CD4-positive, alpha-beta T cell treated with Interleukin-15 for 4 hours (primary cell): ENCODE measurements at regions not wholly inside any gene's neighbourhood (a gene's known extent, or its start where the extent isn't known, plus 50 kb on each side); places are given as distances from the start of the nearest gene placed in this dataset.

Experiments used
- DNase-seq: peaks from one replicate; pipeline ENCODE4 v3.0.0-alpha.2; 2020; ENCODE audit warnings: low spot score

GRCh38 chr5:158482125-158482524, 617.6 kb downstream of the EBF1 start:
- no peak for DNase-seq

- no peak for DNase-seq
Observed at GRCh38 chr5:158478139-158478538, 619.2 kb upstream of the CLINT1 start.

- no peak for DNase-seq
Observed at GRCh38 chr5:158477214-158477613, 618.3 kb upstream of the CLINT1 start.

- no peak for DNase-seq
Observed at GRCh38 chr5:158473016-158473635, 614.2 kb upstream of the CLINT1 start.

GRCh38 chr5:158471535-158471924, 612.6 kb upstream of the CLINT1 start:
- no peak for DNase-seq

- no peak for DNase-seq
Observed at GRCh38 chr5:158470764-158471534, 612.0 kb upstream of the CLINT1 start.

- DNase-seq = no peak
Observed at GRCh38 chr5:158468444-158468843, 609.5 kb upstream of the CLINT1 start.

GRCh38 chr5:158466191-158466590, 607.2 kb upstream of the CLINT1 start:
- no peak for DNase-seq

GRCh38 chr5:158465086-158465972, 606.4 kb upstream of the CLINT1 start:
- no peak for DNase-seq

- no peak for DNase-seq
Observed at GRCh38 chr5:158464383-158464782, 605.4 kb upstream of the CLINT1 start.

GRCh38 chr5:158463938-158464337, 605.0 kb upstream of the CLINT1 start:
- no peak for DNase-seq

- DNase-seq = no peak
Observed at GRCh38 chr5:158463188-158463587, 604.2 kb upstream of the CLINT1 start.

- no peak for DNase-seq
Observed at GRCh38 chr5:158462349-158463114, 603.6 kb upstream of the CLINT1 start.

GRCh38 chr5:158461240-158461854, 602.4 kb upstream of the CLINT1 start:
- no peak for DNase-seq

GRCh38 chr5:158458086-158458485, 599.1 kb upstream of the CLINT1 start:
- no peak for DNase-seq

GRCh38 chr5:158456756-158457155, 597.8 kb upstream of the CLINT1 start:
- no peak for DNase-seq

GRCh38 chr5:158456241-158456640, 597.3 kb upstream of the CLINT1 start:
- DNase-seq = no peak

- no peak for DNase-seq
Observed at GRCh38 chr5:158451993-158452672, 593.2 kb upstream of the CLINT1 start.

GRCh38 chr5:158451203-158451992, 592.5 kb upstream of the CLINT1 start:
- DNase-seq = no peak

- no peak for DNase-seq
Observed at GRCh38 chr5:158450751-158451171, 591.8 kb upstream of the CLINT1 start.
